GM19468 (cell line): ENCODE measurements at regions not wholly inside any gene's neighbourhood (a gene's known extent, or its start where the extent isn't known, plus 50 kb on each side); places are given as distances from the start of the nearest gene placed in this dataset.
A peak's percentile ranks its signal among the peaks of the same experiment; 100 is the strongest.

Source experiments
- ATAC-seq: cut with Tn5 transposase; IDR thresholded peaks from one replicate; pipeline ENCODE4 v1.9.1; 2021; ENCODE audit warnings: mild to moderate bottlenecking, moderate library complexity, moderate number of reproducible peaks; ENCODE audit not compliant: unreplicated experiment; ENCODE audit errors: extremely low read depth

DNA sequence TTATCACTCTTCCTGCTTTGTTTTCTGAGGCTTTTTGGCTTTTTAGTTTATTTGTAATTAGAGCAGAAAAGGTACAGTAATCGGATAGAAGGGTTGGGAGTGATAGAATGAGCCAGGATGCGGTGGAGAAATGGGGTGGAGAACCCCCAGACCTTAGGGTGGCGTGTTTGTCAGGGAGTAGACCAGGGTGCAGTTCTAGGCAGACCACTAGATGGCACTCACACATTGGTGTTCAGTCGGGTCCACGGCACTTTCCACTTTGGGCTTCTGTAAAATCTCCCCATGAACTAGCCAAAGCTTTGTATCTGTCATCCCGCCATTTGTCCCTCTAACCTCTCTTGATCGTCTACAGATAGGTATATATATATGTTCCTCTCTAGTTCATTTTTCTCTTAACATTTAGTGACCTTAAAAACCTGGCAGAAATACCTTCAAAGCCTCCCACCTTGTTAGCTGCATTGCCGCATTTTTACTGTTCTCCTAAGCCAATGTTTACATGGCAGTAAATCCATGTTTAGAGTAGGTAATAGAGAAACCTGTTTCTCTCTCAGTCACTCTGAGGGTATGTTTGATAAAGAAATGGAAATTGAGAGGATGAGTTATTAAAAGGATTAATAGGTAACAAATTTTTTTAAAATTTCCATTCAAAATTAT, 154.9 kb downstream of the TM9SF2 start:
- peak; percentile 27 for ATAC-seq

DNA sequence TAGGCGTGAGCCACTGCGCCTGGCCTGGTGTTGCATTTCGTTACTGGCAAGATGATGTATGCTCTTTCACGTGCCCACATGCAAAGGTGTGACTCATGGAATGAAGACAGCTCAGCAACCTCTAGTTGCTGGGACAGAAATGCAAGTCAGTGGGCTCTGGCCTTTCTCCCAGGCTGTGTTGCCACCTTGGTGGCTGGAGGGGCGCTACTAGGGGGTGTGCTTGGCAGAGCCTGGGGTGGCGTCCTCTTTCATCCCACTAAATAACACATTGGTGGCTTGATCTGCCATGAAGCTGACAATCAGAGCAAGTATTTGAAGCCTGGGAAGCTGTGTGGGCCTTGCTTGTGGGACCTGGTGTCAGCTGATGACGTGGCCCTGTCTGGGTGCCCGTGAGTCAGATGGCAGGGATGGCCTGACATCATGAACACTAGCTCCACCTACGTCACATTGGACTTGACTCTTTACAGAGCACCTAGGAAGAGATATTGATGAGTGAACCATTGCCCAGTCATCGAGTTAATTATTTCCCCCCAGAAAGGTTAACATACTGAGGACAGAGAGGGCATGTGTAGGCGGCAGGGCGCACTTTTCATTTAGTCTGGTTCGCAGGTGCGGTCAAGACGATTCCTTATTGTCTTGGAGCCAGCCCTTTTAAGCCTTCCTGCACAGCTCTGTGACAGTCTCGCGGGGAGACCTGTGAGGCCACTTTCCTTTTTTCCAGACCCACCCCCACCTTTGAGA, 154.2 kb downstream of the TM9SF2 start:
- no peak for ATAC-seq

DNA sequence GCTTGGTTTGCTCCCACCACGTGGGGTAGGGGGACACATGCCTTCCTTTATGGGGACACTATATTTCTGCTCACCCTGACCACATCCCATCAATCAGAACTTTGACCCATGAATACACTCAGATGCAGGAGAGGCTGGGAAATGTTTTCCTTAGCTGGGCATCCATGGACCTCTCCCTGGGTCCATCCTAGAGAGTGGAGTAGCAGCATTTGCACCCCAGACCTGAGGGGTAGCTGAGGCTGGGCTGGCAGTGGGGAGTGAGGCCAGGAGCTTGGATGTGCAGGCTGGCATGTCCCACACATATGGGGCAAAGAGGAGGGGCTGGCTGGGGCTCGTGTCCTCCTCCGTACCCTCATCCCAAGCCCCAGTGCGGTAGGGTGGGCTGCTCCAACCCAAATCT, 152.8 kb downstream of the TM9SF2 start:
- ATAC-seq, result no peak

DNA sequence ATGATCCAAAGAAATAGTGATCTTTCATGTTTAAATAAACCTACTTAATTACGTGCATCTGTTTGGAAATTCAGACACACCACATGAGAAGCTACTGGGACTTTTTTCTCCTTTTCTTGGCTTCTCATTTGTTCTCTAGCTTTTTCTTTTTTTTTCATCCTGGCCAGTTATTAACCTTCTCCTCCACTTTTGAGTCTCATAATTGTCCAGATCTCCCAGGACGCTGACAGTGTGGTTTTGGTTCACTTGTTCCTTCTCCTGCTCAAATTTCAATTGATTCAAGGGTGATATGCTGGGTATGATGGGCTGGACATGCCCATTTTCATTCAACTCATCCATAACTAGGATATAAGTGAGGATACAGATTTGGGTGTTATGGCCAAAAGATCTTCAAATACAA, 152.3 kb downstream of the TM9SF2 start:
- no peak for ATAC-seq

GRCh38 chr13:99652901-99653300, 151.6 kb downstream of the TM9SF2 start:
- no peak for ATAC-seq

DNA sequence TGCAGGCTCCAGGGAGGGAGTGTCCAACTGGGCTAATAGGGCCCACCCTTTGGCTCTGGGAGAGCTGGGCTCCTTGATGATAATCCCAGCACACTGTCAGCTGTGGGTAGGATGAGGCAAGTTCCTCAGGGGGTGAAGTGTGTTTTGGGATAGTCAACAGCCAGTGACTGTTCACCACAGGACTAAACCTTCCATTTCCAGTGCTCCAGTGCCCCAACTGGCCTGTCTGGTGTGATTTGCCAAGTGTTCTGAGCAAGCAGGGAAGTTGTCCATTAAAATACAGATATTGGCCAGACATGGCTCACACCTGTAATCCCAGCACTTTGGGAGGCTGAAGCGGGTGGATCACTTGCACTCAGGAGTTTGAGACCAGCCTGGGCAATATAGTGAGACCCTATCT, 150.9 kb downstream of the TM9SF2 start:
- no peak for ATAC-seq

GRCh38 chr13:99651016-99651415, 149.7 kb downstream of the TM9SF2 start:
- no peak for ATAC-seq

DNA sequence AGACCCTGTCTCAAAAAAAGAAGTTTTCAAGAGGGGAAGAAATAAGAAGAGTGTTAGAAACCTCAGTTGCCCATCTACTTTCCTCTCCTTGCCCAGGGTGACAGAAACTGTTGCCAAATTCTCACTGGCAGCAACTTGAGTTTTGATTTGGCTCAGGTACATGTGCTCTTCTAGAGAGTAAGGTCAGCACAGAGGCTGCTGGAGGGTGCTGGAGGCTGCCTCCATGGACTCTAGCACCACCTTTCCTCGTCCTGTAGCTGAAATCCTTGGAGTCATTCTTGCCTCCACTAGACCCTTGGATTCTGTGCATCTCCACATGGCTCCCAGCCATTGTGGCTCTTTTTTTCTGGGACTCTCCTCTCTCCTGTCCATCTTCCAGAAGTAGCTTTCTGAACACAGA, 149.1 kb downstream of the TM9SF2 start:
- ATAC-seq, result no peak

DNA sequence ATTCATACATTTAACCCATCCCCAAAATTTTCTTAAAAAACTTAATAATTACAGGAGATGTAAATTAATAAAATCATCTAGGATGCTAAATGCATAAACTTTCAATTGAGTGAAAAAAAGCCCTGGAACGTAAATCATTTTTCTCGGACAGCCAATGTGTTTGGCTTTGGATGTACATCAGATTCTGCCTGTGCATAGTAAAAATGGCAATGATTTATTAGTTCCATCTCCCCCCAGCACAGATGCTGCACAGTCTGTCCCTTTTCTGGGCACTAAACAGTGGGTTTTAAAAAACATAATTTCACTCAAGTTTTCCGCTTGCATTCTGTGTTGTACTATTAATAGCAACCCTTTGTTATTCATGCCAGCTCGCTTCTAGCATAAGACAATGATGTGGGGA, 147.7 kb downstream of the TM9SF2 start:
- ATAC-seq, result no peak

DNA sequence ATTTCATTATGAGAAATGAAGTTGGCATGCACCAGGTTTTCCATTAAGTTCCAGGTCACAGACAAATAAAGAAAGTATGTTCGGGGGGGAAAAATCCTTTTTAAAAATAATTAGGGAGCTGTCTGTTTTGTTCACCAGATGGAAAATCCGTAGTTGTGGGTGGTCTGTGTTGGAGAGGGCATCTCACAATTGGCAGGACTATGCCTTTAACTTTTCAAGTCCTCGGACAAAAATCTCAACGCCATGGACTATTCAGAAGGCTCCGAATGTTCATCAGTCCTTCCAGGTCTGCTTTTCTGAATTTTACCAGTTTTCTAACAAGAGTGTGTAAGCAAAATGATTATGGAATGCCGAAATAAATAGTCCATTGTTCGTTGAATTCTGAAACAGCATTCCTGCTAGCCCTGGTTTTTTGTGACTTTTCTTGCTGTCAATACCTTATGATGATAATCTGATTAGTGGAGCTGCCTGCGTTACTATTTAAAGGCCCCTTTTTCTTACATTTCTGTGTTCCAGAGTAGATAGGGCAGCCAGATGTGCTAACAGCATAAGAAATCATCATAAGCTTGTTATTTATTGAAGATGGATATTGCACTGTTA, 146.9 kb downstream of the TM9SF2 start:
- ATAC-seq, result no peak

- no peak for ATAC-seq
These were observed 146.3 kb downstream of the TM9SF2 start for GRCh38 chr13:99647596-99647985.

DNA sequence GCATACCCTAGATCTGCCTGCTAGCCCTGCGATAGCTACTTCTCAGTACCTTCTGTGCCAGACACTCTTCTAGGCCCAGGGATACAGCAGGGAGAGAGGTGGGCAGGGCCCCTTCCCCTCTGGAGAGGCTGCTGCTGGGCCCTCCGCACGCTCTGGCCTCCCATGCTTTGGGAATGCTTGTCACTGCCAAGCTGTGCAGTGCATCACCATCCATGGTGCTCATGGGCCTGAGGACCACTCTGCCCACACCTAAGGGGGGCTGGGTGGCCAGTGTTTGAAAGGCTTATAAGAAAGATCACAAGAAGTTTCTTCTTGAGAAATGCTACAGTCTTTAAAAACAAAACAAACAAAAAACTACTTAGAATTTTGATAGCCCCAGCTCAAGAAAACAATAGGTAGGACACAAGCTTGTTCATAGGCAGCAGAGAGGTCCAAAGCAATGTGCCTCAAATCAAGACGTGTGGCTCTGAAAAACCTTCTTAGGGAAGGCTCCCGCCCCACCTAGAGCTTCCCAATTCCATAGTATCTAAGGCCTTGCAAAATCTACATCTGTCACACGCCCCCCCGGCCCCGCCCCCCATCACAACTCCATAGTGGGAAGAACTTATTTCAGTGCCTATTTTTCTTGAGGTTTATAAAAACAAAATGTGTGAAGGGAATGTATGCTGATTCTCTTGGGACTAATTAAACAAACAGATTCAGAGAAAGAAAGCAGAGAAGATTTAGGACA, 145.8 kb downstream of the TM9SF2 start:
- ATAC-seq, result no peak

DNA sequence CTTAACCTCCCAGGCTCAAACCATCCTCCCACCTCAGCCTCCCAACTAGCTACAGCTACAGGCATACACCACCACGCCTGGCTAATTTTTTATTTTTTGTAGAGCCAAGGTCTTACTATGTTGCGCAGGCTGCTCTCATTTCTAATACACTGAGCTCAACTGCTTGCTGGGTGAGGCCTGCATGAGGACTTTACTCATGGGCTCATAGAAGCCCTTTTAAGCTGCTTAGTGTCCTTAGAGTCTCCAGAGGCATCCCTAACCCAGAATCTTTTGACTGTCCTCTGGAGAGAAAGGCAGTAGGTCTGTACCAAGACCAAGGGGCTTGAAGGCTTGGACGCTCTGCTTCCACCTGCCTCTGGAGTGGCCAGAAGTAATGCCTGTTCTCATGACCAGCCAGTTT, 141.6 kb downstream of the TM9SF2 start:
- ATAC-seq, result no peak

DNA sequence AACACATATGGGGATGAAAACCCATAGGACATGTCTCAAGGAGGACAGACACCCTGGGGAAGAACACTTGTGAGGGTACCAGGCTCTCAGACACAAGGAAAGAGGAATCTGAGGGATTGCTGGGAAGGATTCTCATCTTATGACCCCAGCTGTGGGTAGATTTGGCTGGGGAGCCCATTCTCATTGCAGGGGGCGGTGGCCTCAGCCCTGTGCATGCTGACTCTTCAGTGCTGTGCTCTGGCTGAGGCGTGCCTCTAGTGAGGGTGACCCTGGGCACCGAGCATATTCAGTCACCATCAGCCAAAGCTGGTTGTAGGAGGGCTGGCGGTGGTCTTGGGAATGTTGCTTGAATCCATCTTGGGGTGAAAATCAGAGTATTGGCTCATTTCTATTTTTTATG, 140.7 kb downstream of the TM9SF2 start:
- ATAC-seq, result no peak

DNA sequence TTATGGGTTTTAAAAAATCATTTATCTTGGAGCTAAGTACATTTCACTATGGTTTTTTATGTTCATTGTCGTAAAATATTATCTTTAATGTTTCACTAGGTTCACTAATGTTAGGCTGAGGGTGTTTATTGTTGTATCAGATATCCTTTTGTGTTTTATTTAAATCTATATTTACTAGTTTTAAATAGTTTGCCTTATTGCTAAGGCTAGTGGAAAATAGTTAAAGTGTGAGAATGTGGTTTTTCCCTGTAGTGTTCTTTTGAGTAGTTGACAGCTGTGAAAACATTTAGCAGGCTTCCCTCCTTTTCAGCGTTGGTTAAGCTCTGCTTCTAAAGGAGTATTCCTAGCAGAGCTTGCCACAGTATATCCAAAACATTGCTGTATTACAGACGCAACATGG, 139.0 kb downstream of the TM9SF2 start:
- no peak for ATAC-seq

DNA sequence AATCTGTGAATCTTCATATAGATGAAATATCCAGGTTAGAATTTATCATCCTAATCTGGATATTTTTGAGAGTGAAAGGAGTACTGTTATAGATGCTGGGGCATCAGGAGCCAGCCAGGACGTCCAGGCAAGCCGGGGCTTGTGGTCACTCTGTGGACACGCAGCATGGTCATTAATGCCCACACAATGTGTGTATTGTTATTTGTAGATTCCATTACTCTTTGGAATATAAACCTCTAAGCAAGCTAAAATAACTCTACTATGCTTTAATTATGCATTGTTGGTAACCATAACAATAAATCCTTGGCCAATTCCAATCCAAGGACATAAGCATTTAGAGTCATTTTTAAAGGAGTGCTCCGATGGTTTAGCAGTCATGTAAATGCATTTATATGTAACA, 137.9 kb downstream of the TM9SF2 start:
- no peak for ATAC-seq

GRCh38 chr13:99636728-99637353, 135.6 kb downstream of the TM9SF2 start:
- ATAC-seq, result peak; percentile 86

GRCh38 chr13:99636306-99636705, 135.0 kb downstream of the TM9SF2 start:
- no peak for ATAC-seq

- no peak for ATAC-seq
These were observed 133.4 kb downstream of the TM9SF2 start for GRCh38 chr13:99634672-99635071.

DNA sequence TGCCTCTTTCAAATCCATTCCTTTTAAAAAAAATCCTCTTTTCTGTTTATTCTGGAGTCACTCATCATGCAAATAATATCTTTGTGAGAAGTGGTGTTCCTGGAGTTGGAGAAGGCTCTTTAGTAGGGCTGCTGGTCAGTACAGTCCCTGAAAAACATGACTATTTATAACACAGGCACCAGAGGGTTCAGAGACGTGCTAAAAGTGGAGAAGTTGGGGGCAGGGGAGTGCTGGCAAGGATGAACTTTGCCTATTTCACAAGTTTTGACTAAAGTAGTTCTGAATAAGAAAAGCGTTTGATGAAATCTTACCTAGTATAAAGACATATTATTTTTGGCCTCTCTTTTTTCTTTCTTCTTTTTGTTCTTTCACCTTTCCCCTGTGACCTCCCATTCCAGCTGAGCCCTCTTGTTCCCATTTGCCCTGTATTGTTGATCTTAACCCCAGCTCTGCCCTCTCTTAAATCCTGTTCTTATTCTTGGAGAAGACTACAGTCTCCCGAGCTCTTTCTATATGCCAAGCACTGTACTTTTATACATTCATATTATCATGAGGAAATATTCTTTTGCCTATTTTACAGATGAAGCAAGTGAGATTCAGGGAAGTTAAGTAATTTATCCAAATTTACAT, 129.1 kb downstream of the TM9SF2 start:
- no peak for ATAC-seq
